Heart left ventricle (tissue), 13 donors: ENCODE measurements at regions not wholly inside any gene's neighbourhood (a gene's known extent, or its start where the extent isn't known, plus 50 kb on each side); places are given as distances from the start of the nearest gene placed in this dataset.

ENCODE experiments used
- POLR2A ChIP-seq, 2 donors: fragments of 450-650 bp; IDR thresholded peaks; one replicate each; pipeline ENCODE4 v1.6.1; 2017; ENCODE audit warnings: antibody characterized with exemption in 2 of 2, mild to moderate bottlenecking in 2 of 2, moderate library complexity in 2 of 2
- TF ChIP-seq, protein P1 (sequence below), 12 donors: fragments of 200-600 bp; sonication (generic) in 4 of 12; IDR thresholded peaks; one replicate each; pipeline versions ENCODE4 v1.5.0 to v1.8.0; 2018 to 2022; ENCODE audit warnings: antibody characterized with exemption in 12 of 12, mild to moderate bottlenecking in 5 of 12
- donor health status: ischemic (EF 13 %, LVEDD 7.1; RV severe dilation, severe dysfunction).
- donor health status: DM: no; HTN: yes; CAD: no.
- donor health status: DM: no; HTN: no; CAD: no.
- donor health status: ischemic (EF 25% LVEDD 6.9; RV normal size, moderate dysfunction).
- donor health status: ischemic (EF 25% LVEDD 5.7; RV mildly dilated, moderate dysfunction).
- donor health status: ischemic (EF 35%, LVEDD 5.7; RV mildly dilated, moderate dysfunction).
- donor health status: nonischemic (EF 11% LVEDD 7.7; RV severe dilation, severe dysfunction).
- donor health status: DM: yes; HTN: yes; CAD: no.
- donor health status: PGD.
- donor health status: ischemic (EF 29% LVEDD 5.4; RV normal size, mild dysfunction).
- donor health status: nonischemic (EF 23%, LVEDD 6.1; RV moderate dilation, normal function).

- TF ChIP-seq POLR2A (IDR thresholded peaks at IDR 0.05): no peak
- TF ChIP-seq, protein P1, sequence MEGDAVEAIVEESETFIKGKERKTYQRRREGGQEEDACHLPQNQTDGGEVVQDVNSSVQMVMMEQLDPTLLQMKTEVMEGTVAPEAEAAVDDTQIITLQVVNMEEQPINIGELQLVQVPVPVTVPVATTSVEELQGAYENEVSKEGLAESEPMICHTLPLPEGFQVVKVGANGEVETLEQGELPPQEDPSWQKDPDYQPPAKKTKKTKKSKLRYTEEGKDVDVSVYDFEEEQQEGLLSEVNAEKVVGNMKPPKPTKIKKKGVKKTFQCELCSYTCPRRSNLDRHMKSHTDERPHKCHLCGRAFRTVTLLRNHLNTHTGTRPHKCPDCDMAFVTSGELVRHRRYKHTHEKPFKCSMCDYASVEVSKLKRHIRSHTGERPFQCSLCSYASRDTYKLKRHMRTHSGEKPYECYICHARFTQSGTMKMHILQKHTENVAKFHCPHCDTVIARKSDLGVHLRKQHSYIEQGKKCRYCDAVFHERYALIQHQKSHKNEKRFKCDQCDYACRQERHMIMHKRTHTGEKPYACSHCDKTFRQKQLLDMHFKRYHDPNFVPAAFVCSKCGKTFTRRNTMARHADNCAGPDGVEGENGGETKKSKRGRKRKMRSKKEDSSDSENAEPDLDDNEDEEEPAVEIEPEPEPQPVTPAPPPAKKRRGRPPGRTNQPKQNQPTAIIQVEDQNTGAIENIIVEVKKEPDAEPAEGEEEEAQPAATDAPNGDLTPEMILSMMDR (IDR thresholded peaks at IDR 0.05): no peak
Measured at GRCh38 chr12:112734859-112735695, 56.5 kb upstream of the RPH3A start.
